C4-2B (cell line): ENCODE measurements at regions not wholly inside any gene's neighbourhood (a gene's known extent, or its start where the extent isn't known, plus 50 kb on each side); places are given as distances from the start of the nearest gene placed in this dataset.

Experiments used
- CTCF ChIP-seq: fragments of 450-650 bp; conservative IDR thresholded peaks from 2 replicates; pipeline ENCODE4 v1.5.1; 2017; ENCODE audit warnings: mild to moderate bottlenecking
- ZFX ChIP-seq: fragments of 450-650 bp; IDR thresholded peaks from 2 replicates; pipeline ENCODE4 v1.6.1; 2017

DNA sequence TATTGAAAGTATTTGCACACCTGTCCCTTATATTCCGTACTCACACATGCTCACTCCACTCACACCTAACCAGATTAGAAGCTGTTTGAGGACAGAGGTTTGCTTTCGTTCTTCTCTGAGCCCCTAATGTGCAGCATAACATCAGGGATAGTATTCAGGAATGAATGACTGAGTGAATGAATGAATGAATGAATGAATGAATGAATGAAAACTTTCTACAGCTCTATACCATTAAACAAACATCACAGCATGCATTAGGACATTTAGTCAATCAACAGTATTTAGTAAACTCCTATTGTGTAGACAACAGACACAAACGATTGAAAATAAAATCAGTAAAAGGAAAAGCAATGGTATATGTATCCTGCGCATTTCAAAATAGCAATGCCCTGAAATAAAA is 212.7 kb downstream of the SHQ1 start:
- TF ChIP-seq CTCF = no peak
- TF ChIP-seq ZFX = no peak
